OCI-LY7 (cell line): ENCODE measurements at regions not wholly inside any gene's neighbourhood (a gene's known extent, or its start where the extent isn't known, plus 50 kb on each side); places are given as distances from the start of the nearest gene placed in this dataset.
A peak's percentile ranks its signal among the peaks of the same experiment; 100 is the strongest.

Source experiments
- BruUV-seq: library from RNA; stranded (reverse); fragments of 400-500 nt; replicated peaks from 2 replicates; lab custom pipeline; 2021; lab: Mats Ljungman, UMichigan
- CTCF ChIA-PET: fragments of 300-600 bp; sonication (Branson Sonifier 250); formaldehyde crosslinking; loops from one replicate; lab custom pipeline; 2022; ENCODE audit warnings: antibody characterized with exemption; ENCODE audit not compliant: unreplicated experiment; lab: Charles Lee
- POLR2A ChIA-PET: fragments of 300-600 bp; sonication (Branson Sonifier 250); formaldehyde crosslinking; loops from one replicate; lab custom pipeline; 2022; ENCODE audit warnings: antibody characterized with exemption; lab: Charles Lee
- DNase-seq: peaks from one replicate; pipeline ENCODE4 v3.0.0-alpha.2; 2015; ENCODE audit warnings: low spot score
- H2AFZ ChIP-seq: fragments of 200-600 bp; sonication (generic), shearing (Covaris generic); 2 replicates; pipeline ENCODE4 v1.6.1; 2014; ENCODE audit warnings: mild to moderate bottlenecking, antibody characterized with exemption, low read length, moderate library complexity
- H3K27ac ChIP-seq: fragments of 200-600 bp; sonication (generic); 2 replicates; pipeline ENCODE4 v1.5.1; 2014; ENCODE audit warnings: mixed run types, low read depth, mild to moderate bottlenecking, moderate library complexity, low read length, inconsistent platforms; ENCODE audit not compliant: poor library complexity, severe bottlenecking
- H3K36me3 ChIP-seq: fragments of 200-600 bp; sonication (generic); 2 replicates; pipeline ENCODE4 v1.6.1; 2014; ENCODE audit warnings: mild to moderate bottlenecking, antibody characterized with exemption, low read length, moderate library complexity, mixed read lengths; ENCODE audit not compliant: insufficient read depth
- H3K4me1 ChIP-seq: fragments of 200-600 bp; sonication (generic); 2 replicates; pipeline ENCODE4 v1.5.1; 2014; ENCODE audit warnings: mild to moderate bottlenecking, low read length; ENCODE audit not compliant: insufficient read depth, poor library complexity, severe bottlenecking
- H3K4me2 ChIP-seq: fragments of 200-600 bp; sonication (generic); 2 replicates; pipeline ENCODE4 v1.6.1; 2014; ENCODE audit warnings: mild to moderate bottlenecking, low read length
- H3K4me3 ChIP-seq: fragments of 200-600 bp; sonication (generic); 2 replicates; pipeline ENCODE4 v1.5.1; 2014; ENCODE audit warnings: mild to moderate bottlenecking, low read depth, low read length; ENCODE audit not compliant: poor library complexity, severe bottlenecking
- H3K79me2 ChIP-seq: fragments of 200-600 bp; sonication (generic); 2 replicates; pipeline ENCODE4 v1.6.1; 2016; ENCODE audit warnings: low read depth, mild to moderate bottlenecking, low read length, moderate library complexity, mixed read lengths; ENCODE audit not compliant: insufficient read depth
- H3K9me2 ChIP-seq: fragments of 200-600 bp; sonication (generic); 2 replicates; pipeline ENCODE4 v1.6.1; 2016; ENCODE audit warnings: mild to moderate bottlenecking, low read length, mixed read lengths; ENCODE audit not compliant: insufficient read depth
- H3K9me3 ChIP-seq: fragments of 200-600 bp; sonication (generic); 2 replicates; pipeline ENCODE4 v1.6.1; 2014; ENCODE audit warnings: mild to moderate bottlenecking, mixed run types, low read length, mixed read lengths
- H4K20me1 ChIP-seq: fragments of 200-600 bp; sonication (generic); 2 replicates; pipeline ENCODE4 v1.6.1; 2014; ENCODE audit warnings: mild to moderate bottlenecking, antibody characterized with exemption, low read length, moderate library complexity, mixed read lengths; ENCODE audit not compliant: insufficient read depth
- EZH2phosphoT487 ChIP-seq: fragments of 200-600 bp; sonication (generic); IDR thresholded peaks from 2 replicates; pipeline ENCODE4 v1.6.1; 2018; ENCODE audit warnings: low read depth, borderline replicate concordance, mild to moderate bottlenecking, mixed run types, antibody characterized with exemption, low read length, moderate library complexity, mixed read lengths
- intact Hi-C: fragments of 100-400 bp; cut with micrococcal nuclease; formaldehyde crosslinking; loops from one replicate; pipeline ENCODE4 v1.10.0; 2022; ENCODE audit not compliant: unreplicated experiment
- TF ChIP-seq, protein P1 (sequence below): fragments of 200-600 bp; sonication (generic); conservative IDR thresholded peaks from 2 replicates; pipeline ENCODE4 v1.5.1; 2014; ENCODE audit warnings: mild to moderate bottlenecking, antibody characterized with exemption, low read length, moderate library complexity, mixed read lengths

DNA sequence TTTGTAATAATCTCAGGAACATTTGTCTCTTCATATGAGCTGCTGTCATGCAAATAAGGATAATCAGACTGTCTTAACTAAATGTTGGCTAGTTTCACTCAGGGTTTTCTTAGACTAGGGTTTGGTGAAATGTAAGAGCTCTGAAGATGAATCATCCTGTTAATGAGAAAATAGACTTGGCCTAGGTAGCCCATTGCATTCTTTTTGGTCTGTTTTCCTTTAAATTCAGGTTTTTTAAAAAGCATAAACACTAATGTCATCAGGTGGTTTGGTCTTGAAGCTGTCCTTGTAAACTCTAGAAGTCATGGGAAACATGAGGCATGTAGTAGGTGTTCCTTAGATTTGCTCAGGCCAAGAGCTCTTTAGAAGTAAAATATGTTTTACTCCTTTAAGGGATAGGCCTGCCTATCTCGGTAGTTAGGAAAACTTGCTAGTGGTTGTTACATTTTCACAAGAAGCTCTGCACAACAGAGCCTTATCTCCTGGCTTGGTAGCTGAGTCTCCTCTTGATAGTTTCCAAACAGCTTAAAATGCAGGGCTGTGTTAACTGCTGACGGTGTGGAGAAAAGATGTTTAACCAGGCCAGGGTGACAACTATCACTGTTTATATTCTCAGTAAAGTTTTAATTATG lies 62.0 kb upstream of the C1QTNF9B start:
- POLR2A ChIA-PET, result interaction anchor here (0.6 to 0.7 kb wide), 2 partner anchors 658 to 1337 kb away, joined by 3 read pairs; no protein-coding TSS in a partner anchor
- Histone ChIP-seq H3K36me3 (no peaks in the 10 kb centered on the region), H3K4me3 (no peak overlapping the region), H3K79me2 (no peaks in the 10 kb centered on the region), H3K4me2 (no peak overlapping the region), H3K9me2 (no peaks in the 10 kb centered on the region), H4K20me1 (no peaks in the 10 kb centered on the region), H2AFZ (no peak overlapping the region), H3K9me3 (no peaks in the 10 kb centered on the region), H3K27ac (no peak overlapping the region), H3K4me1 (no peaks in the 10 kb centered on the region)
- TF ChIP-seq, protein P1, sequence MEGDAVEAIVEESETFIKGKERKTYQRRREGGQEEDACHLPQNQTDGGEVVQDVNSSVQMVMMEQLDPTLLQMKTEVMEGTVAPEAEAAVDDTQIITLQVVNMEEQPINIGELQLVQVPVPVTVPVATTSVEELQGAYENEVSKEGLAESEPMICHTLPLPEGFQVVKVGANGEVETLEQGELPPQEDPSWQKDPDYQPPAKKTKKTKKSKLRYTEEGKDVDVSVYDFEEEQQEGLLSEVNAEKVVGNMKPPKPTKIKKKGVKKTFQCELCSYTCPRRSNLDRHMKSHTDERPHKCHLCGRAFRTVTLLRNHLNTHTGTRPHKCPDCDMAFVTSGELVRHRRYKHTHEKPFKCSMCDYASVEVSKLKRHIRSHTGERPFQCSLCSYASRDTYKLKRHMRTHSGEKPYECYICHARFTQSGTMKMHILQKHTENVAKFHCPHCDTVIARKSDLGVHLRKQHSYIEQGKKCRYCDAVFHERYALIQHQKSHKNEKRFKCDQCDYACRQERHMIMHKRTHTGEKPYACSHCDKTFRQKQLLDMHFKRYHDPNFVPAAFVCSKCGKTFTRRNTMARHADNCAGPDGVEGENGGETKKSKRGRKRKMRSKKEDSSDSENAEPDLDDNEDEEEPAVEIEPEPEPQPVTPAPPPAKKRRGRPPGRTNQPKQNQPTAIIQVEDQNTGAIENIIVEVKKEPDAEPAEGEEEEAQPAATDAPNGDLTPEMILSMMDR, result no peak
- TF ChIP-seq EZH2phosphoT487, result no peak
- intact Hi-C loops, result no loop called here
- CTCF ChIA-PET, result interaction anchor here (0.6 kb wide), 3 partner anchors 13 to 1024 kb away, joined by 3 to 4 read pairs (median 3); no protein-coding TSS in a partner anchor
- BruUV-seq, result no TSS peak
- no peak for DNase-seq

DNA sequence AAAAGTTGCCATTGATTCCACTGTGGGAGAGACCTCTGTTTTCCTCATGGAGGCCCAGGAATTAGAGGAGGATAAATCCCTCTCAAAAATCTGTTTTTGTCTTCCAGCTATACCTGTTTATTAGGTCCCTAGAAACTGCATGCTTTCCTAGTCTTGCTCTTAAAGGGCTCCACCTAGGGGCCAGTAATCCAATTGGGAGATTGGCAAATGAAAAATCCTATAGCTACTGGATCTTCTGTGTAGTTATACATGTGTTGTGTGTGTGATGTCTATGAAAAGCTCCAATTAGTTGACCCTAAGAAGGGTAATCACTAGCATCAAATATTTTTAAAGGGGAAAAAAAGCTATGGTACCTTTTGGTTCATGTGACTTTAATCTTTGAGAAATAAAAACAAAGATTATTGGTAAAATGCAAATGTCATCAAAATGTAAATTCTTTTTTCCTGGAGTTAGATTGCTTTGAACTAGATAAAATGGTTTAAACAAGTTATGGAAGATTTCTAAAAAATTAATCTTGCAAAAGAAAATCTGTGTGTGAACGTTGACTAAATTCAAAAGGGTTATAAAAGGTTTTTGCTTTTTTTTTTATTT lies 63.4 kb upstream of the C1QTNF9B start:
- BruUV-seq, result no TSS peak
- ChIA-PET POLR2A (interaction anchor here (0.8 kb wide), 1 partner anchor 270 kb away, joined by 3 read pairs; no protein-coding TSS in a partner anchor), CTCF (no interaction called here)
- H3K4me3 ChIP-seq, result no peak overlapping the region
- H3K9me2 ChIP-seq, result no peaks in the 10 kb centered on the region
- peak; percentile 27 for DNase-seq
- H3K4me1 ChIP-seq, result no peaks in the 10 kb centered on the region
- intact Hi-C loops, result no loop called here
- no peak for TF ChIP-seq EZH2phosphoT487
- TF ChIP-seq, protein P1, result peak; percentile 83
- no peak overlapping the region for H3K4me2 ChIP-seq
- no peaks in the 10 kb centered on the region for H3K9me3 ChIP-seq
- no peak overlapping the region for H3K27ac ChIP-seq
- no peaks in the 10 kb centered on the region for H3K79me2 ChIP-seq
- H4K20me1 ChIP-seq, result no peaks in the 10 kb centered on the region
- H2AFZ ChIP-seq, result no peak overlapping the region
- no peaks in the 10 kb centered on the region for H3K36me3 ChIP-seq
